ENCODE measurements at regions not wholly inside any gene's neighbourhood (a gene's known extent, or its start where the extent isn't known, plus 50 kb on each side); places are given as distances from the start of the nearest gene placed in this dataset.

DNA sequence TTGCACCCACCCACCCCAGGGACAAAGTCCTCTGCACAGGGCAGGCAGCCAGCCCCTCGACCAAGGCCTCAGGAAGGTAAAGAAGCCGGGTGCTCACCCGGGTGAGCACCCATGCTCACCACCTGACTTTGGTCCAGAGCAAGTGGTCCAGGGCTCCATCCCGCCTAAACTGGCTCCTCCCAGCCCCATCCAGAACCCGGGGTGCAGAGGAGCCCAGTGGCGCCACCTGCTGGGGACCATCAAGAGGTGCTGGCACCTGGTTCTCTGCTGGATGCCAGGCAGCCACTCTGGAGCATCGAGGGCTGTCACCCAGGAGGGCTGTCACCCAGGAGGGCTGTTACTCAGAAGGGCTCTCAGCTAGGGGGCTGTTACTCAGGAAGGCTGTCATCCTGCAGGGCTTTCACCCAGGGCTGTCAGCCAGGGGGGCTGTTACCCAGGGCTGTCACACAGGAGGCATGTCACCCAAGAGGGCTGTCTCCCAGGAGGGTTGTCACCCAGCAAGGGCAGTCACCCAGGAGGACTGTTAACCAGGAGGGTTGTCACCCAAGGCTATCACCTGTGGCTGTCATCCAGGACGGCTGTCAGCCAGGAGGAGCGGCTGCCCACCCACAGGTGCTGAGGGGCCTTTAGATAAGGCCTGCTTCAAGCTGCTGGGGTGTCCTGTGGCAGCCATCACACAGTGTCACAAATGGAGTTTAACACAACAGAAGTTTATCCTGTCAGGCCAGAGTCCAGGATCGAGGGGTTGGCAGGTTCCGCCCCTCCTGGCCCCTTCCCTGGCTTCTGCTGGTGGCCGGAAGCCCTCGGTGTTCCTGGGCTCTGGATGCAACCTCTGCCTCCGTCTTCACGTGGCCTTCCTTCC lies 98.5 kb downstream of the TNFRSF13B start:
- FAIRE-seq (peak; percentile 59), DNase-seq (ENCODE audit: low read depth, low spot score) (no peak)

More for the DNA sequence above, 98.5 kb downstream of the TNFRSF13B start:
- Histone ChIP-seq H3K27me3 (ENCODE audit: control insufficient read depth in 2 of 2, insufficient read depth in 2 of 2, low read length in 2 of 2) (no peaks in the 10 kb centered on the region), H3K4me3 (replicated peaks in 1 of 3; ENCODE audit: insufficient read depth in 1 of 3, low read depth in 1 of 3, low read length in 3 of 3) (no peak overlapping the region), H2AFZ (ENCODE audit: low read depth, low read length) (no peak overlapping the region), H4K20me1 (replicated peaks; ENCODE audit: control insufficient read depth, extremely low read depth, insufficient read depth, low read length) (no peaks in the 10 kb centered on the region), H3K9me1 (replicated peaks; ENCODE audit: control insufficient read depth, extremely low read depth, insufficient read depth, low read length) (no peaks in the 10 kb centered on the region), H3K79me2 (ENCODE audit: control insufficient read depth, insufficient read depth, low read length) (no peaks in the 10 kb centered on the region), H3K36me3 (ENCODE audit: control insufficient read depth in 2 of 2, extremely low read depth in 1 of 2, insufficient read depth in 2 of 2, low read length in 2 of 2) (no peaks in the 10 kb centered on the region), H3K27ac (ENCODE audit: insufficient read depth, low read depth, low read length) (no peak overlapping the region), H3K9me3 (replicated peaks; ENCODE audit: control insufficient read depth, insufficient read depth, low read length) (no peaks in the 10 kb centered on the region), H3K9ac (replicated peaks; ENCODE audit: extremely low read depth, insufficient read depth, low read length) (no peak overlapping the region), H3K4me1 (ENCODE audit: control insufficient read depth, extremely low read depth, insufficient read depth, low read length) (no peaks in the 10 kb centered on the region), H3K4me2 (ENCODE audit: insufficient read depth, low read length) (no peak overlapping the region)
- no TSS peak for BruUV-seq (replicated peaks)
- CTCF ChIA-PET = no interaction called here
- intact Hi-C loops (cut with micrococcal nuclease) (no loop called here), dilution Hi-C loops (cut with MboI; ENCODE audit: extremely low pct_ligation_motif_present, low sequenced_read_pairs) (no loop called here)
- TF ChIP-seq, protein P1, sequence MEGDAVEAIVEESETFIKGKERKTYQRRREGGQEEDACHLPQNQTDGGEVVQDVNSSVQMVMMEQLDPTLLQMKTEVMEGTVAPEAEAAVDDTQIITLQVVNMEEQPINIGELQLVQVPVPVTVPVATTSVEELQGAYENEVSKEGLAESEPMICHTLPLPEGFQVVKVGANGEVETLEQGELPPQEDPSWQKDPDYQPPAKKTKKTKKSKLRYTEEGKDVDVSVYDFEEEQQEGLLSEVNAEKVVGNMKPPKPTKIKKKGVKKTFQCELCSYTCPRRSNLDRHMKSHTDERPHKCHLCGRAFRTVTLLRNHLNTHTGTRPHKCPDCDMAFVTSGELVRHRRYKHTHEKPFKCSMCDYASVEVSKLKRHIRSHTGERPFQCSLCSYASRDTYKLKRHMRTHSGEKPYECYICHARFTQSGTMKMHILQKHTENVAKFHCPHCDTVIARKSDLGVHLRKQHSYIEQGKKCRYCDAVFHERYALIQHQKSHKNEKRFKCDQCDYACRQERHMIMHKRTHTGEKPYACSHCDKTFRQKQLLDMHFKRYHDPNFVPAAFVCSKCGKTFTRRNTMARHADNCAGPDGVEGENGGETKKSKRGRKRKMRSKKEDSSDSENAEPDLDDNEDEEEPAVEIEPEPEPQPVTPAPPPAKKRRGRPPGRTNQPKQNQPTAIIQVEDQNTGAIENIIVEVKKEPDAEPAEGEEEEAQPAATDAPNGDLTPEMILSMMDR (IDR thresholded peaks at IDR 0.05; ENCODE audit: extremely low read depth in 1 of 2, insufficient read depth in 1 of 2, low read depth in 1 of 2, low read length in 2 of 2) = peak; percentile 58 to 75
- TF ChIP-seq JUN (IDR thresholded peaks at IDR 0.05; ENCODE audit: borderline replicate concordance, insufficient read depth, insufficient read length, low read depth) (no peak), POLR2A (IDR thresholded peaks at IDR 0.05; ENCODE audit: low read depth, low read length) (no peak)
- POLR2A ChIA-PET = no interaction called here

All from endothelial cell of umbilical vein (primary cell).